A549 (cell line): ENCODE measurements at regions not wholly inside any gene's neighbourhood (a gene's known extent, or its start where the extent isn't known, plus 50 kb on each side); places are given as distances from the start of the nearest gene placed in this dataset.

Experiments
- CEBPB ChIP-seq, 2 experiments: fragments of >200 bp in 1 of 2; sonication (Bioruptor Twin) in 1 of 2; formaldehyde crosslinking in 1 of 2; IDR thresholded peaks; 2 replicates each; pipeline ENCODE4 v1.6.1; 2012 to 2016
- CHD2 ChIP-seq: fragments of 150-350 bp; IDR thresholded peaks from 2 replicates; pipeline ENCODE4 v1.6.1; 2014; ENCODE audit warnings: low read length; ENCODE audit not compliant: partially characterized antibody
- CTCF ChIP-seq: fragments of >200 bp; sonication (Bioruptor Twin); formaldehyde crosslinking; IDR thresholded peaks from 3 replicates; pipeline ENCODE4 v1.5.1; 2016

DNA sequence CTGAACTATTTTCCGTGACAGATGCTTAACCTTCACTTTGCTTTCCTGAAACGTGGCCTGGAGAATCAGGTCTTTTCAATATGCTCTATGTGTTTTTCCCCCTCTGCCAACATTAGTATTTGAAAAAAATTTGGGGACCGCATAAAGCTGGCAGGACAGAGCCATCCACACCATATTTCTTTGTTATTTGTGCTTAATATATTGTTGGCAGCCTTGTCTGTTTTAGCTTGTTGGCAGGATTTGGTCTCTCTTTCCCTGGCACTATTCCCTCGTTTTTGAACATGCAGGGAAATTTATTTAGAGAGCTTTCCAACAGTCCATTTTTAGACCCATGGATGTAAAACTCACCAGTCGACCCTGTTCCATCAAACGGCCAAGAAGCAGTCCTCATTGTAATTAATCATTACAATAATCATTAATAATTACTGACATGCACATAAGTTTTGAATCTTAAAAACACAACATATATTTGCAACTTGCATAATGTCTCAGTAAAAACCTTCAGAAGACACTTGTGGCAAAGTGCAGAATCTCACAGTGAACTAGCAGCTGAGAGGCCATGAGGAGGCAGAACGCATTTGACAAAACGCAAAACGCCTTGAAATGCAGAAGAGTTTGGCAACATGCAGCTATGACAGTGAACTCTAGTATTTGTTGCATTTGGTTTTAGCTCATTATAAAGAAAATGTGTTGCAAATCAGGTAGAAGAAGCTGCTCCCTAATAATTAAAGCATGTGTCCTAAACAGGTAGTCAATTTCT lies 514.2 kb downstream of the C6orf118 start:
- TF ChIP-seq CEBPB (IDR thresholded peaks at IDR 0.05) (no peak), CTCF (no peak), CHD2 (no peak)
